Nephron progenitor cell (in vitro differentiated cells): ENCODE measurements at regions not wholly inside any gene's neighbourhood (a gene's known extent, or its start where the extent isn't known, plus 50 kb on each side); places are given as distances from the start of the nearest gene placed in this dataset.

ENCODE experiments used
- DNase-seq: peaks from one replicate; pipeline ENCODE4 v3.0.0; 2021
- H3K27ac Mint-ChIP-seq: 2 replicates; pipeline ENCODE4 v1.8.0; 2021; ENCODE audit warnings: mild to moderate bottlenecking, moderate library complexity, mixed read lengths
- H3K27me3 Mint-ChIP-seq: 2 replicates; pipeline ENCODE4 v1.8.0; 2021; ENCODE audit warnings: mild to moderate bottlenecking, low read depth, mixed read lengths; ENCODE audit not compliant: poor library complexity
- H3K36me3 Mint-ChIP-seq: 2 replicates; pipeline ENCODE4 v1.8.0; 2021; ENCODE audit warnings: low read depth, mixed read lengths
- H3K4me1 Mint-ChIP-seq: 2 replicates; pipeline ENCODE4 v1.8.0; 2021; ENCODE audit warnings: mixed read lengths
- H3K4me3 Mint-ChIP-seq: 2 replicates; pipeline ENCODE4 v1.8.0; 2021; ENCODE audit warnings: mild to moderate bottlenecking, moderate library complexity, mixed read lengths
- H3K9me3 Mint-ChIP-seq: 2 replicates; pipeline ENCODE4 v1.8.0; 2021; ENCODE audit warnings: mild to moderate bottlenecking, moderate library complexity, mixed read lengths
- TF ChIP-seq, protein P1 (sequence below): fragments of 200-600 bp; sonication (generic); IDR thresholded peaks from 2 replicates; pipeline ENCODE4 v1.5.0; 2021; ENCODE audit warnings: antibody characterized with exemption

DNA sequence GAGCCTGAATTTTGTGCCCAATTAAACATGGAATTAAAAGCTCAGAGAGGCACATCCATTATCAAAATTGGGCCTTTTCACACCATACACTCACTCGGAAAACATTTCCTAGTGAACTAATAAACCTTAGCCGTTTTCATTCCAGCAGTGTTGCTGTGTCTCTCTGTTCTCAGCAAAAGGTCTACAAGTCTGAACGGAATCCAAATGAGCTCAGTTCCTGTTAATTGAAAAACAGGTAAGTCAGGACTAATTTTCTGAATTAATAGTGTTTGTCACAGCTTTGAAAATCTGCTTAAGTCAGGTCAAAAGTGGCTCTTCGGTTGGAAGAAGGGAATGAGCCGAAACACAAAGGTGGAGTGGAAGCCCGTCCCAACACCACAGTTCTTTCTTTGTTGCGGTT is 163.3 kb upstream of the RALGAPA2 start:
- H3K27me3 Mint-ChIP-seq, result peaks cover 4% of the 10 kb centered on the region
- no peak overlapping the region for H3K27ac Mint-ChIP-seq
- H3K4me1 Mint-ChIP-seq, result no peaks in the 10 kb centered on the region
- peaks cover 4% of the 10 kb centered on the region for H3K9me3 Mint-ChIP-seq
- H3K36me3 Mint-ChIP-seq, result no peaks in the 10 kb centered on the region
- H3K4me3 Mint-ChIP-seq, result no peak overlapping the region
- TF ChIP-seq, protein P1, sequence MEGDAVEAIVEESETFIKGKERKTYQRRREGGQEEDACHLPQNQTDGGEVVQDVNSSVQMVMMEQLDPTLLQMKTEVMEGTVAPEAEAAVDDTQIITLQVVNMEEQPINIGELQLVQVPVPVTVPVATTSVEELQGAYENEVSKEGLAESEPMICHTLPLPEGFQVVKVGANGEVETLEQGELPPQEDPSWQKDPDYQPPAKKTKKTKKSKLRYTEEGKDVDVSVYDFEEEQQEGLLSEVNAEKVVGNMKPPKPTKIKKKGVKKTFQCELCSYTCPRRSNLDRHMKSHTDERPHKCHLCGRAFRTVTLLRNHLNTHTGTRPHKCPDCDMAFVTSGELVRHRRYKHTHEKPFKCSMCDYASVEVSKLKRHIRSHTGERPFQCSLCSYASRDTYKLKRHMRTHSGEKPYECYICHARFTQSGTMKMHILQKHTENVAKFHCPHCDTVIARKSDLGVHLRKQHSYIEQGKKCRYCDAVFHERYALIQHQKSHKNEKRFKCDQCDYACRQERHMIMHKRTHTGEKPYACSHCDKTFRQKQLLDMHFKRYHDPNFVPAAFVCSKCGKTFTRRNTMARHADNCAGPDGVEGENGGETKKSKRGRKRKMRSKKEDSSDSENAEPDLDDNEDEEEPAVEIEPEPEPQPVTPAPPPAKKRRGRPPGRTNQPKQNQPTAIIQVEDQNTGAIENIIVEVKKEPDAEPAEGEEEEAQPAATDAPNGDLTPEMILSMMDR, result no peak
- no peak for DNase-seq

DNA sequence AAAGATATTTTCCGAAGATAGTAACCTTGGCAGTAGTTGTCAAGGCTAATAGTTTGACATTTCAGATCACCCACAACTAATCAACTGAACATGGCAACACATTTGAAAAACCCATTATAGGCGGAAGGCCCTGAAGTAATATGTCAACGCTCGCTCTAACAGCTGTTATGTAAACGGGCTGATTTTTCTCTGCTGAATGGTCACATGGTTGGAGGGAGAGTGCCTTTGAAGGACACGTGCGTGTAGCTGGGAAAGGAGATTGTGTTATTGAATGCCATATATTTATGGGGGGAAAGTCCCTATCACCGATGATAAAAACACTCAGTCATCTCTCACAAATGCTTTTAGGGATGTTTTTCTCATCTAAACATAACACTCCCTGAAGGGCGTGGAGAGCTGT is 160.0 kb upstream of the RALGAPA2 start:
- Mint-ChIP-seq H3K27me3 (peaks cover 1% of the 10 kb centered on the region), H3K36me3 (no peaks in the 10 kb centered on the region), H3K27ac (no peak overlapping the region)

DNA sequence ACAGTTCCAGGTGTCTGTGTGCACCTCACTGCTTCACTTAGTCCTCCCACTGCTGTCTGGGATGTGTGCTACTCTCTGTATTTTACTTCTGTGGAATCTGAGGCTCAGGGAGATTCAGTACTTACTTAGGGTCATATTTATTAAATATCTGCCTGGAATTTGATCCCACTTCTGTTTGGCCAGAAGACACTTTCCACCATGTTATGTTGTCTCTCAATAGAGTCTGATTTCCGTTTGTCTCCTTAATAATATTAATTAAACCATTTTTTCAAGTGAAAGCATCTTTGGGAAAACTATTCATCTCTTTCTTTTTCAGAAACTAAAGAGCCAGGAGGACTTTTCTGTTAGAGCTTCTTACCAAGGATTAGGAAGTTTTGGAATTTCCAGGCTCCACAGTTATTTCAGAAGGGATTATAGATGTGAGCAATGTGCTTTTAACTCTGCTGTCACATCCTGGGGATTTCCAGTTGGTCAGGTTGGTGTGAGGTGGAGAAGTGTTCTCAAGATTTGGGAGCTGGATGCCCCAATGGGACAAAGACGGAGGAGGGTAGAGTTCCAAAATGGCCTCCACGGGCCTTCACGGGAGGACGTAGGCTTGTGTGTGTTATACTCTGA is 156.8 kb upstream of the RALGAPA2 start:
- no peaks in the 10 kb centered on the region for H3K27me3 Mint-ChIP-seq
- DNase-seq, result no peak
- no peak overlapping the region for H3K4me3 Mint-ChIP-seq
- no peak overlapping the region for H3K27ac Mint-ChIP-seq
- TF ChIP-seq, protein P1, result no peak
- no peaks in the 10 kb centered on the region for H3K9me3 Mint-ChIP-seq
- no peaks in the 10 kb centered on the region for H3K36me3 Mint-ChIP-seq
- H3K4me1 Mint-ChIP-seq, result peaks cover 8% of the 10 kb centered on the region

More for the DNA sequence above, 160.0 kb upstream of the RALGAPA2 start:
- no peak for DNase-seq
- TF ChIP-seq, protein P1, result no peak
- no peak overlapping the region for H3K4me3 Mint-ChIP-seq
- no peaks in the 10 kb centered on the region for H3K9me3 Mint-ChIP-seq
- H3K4me1 Mint-ChIP-seq, result no peaks in the 10 kb centered on the region

DNA sequence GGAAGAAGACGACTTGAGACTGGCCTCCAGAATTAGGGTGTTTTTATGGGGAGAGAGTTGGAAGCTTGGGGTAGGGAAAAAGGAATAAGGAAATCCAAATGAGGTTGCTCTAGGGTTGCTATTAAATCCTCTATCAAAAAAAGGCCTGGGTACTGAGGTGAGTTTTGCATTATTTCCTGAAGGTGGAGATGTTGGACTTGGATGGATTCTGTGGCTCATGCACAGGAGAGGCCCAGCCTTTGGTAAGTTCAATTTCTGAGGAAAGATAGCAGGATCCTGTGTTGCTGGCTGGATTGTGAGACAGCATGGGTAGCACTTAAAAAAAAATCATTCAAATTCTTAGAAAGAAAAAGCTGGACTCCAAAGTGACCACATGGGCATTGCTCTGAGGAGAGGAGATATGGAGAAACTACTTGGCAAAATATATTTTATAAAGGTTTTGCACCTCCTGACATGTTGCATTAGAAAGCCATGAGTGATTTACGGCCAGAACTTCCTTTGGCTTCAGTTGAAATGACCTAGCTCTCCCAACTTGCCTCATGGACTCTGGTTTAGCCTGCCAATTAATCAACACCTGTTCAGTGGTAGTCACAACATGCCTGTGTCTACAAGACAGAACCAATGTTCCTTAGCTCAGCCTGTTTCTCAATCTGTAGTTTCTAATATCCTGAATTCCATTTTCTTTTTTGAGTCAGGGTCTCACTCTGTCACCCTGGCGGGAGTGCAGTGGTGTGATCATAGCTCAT is 152.1 kb upstream of the RALGAPA2 start:
- no peak for DNase-seq
- H3K36me3 Mint-ChIP-seq, result no peaks in the 10 kb centered on the region
- no peak overlapping the region for H3K4me3 Mint-ChIP-seq
- TF ChIP-seq, protein P1, result peak; percentile 41
- peaks cover 12% of the 10 kb centered on the region for H3K4me1 Mint-ChIP-seq
- H3K27ac Mint-ChIP-seq, result no peak overlapping the region
- peaks cover 4% of the 10 kb centered on the region for H3K27me3 Mint-ChIP-seq
- H3K9me3 Mint-ChIP-seq, result no peaks in the 10 kb centered on the region

DNA sequence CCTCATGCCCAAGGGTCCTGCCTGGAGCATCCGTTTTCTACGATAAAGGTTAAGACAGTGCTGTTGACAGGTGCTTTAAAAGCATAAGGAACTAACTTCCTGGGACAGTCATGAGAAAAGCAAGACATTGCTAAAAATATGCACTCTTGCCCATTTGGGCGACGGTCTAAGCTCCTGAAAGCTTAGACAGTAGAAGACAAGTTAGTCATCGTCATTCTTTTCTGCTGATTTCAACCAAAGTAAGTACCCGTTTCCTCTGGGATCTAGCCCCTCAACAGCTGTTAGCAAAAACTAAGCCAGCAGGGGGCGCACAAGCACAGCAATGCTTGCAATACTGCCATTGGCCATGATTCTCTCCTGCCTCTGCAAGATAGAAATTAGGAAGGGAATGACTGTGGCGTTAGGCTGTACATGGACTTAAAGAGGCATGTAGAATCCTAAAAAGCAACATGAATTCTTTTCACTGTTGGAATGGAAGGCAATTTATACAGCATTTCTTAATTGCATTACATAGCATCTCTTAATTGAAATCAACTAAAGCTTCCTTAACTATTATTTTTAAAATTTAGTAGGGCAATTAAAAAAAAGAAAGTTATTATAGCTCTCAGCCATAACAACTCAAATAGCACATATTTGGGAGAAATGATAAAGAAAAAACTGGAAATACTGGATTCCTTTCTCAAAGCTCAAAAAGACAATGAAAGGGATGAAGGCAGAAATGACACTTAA is 147.8 kb upstream of the RALGAPA2 start:
- Mint-ChIP-seq H3K4me1 (peaks cover 12% of the 10 kb centered on the region), H3K9me3 (no peaks in the 10 kb centered on the region), H3K27me3 (peaks cover 25% of the 10 kb centered on the region), H3K4me3 (no peak overlapping the region), H3K27ac (no peak overlapping the region), H3K36me3 (no peaks in the 10 kb centered on the region)
- DNase-seq, result peak; percentile 99
- TF ChIP-seq, protein P1, result peak; percentile 95
